AML-193 (cell line): ENCODE measurements at regions not wholly inside any gene's neighbourhood (a gene's known extent, or its start where the extent isn't known, plus 50 kb on each side); places are given as distances from the start of the nearest gene placed in this dataset.

Experiments
- DNase-seq, 2 experiments: peaks; one replicate each; lab custom pipeline; 2025; lab: John Stamatoyannopoulos, UW

DNA sequence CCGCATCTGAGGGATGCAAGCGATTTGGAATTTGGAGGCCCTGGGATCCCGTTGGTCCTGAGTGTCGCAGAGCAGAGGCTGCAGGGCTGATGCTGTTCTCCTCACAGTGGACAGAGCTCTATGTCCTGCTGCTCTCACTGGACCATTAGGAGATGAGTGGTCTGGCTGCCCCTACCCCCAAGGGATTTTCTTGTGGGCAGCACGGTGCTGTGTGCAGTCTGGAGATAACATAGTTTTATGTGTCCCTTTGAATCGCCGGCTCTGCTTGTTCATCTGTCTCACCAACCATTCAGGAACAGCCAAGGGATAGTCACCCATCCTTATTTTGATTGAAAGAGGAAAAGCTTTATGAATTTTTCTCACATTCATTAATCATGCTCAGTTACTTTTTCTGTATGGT, 49.9 kb downstream of the CHRM3 start:
- no peak for DNase-seq

DNA sequence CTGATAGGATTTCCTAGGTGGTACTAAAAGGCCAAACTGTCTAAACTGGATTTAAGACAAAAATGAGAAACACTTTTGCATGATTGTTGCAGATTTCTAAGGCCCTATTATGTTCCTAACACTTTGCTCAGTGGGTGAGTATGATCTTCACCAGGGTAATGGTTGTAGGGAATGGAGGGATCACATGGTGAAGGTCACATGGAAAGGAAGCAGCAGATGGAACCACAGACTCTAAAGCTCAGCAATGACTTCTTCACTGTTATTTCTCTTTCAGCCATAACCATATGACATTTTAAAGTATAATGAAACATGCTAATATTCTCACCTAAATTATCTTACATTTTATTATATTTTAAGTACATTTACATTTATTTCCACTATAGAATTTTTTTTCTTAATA, 51.5 kb downstream of the CHRM3 start:
- no peak for DNase-seq

DNA sequence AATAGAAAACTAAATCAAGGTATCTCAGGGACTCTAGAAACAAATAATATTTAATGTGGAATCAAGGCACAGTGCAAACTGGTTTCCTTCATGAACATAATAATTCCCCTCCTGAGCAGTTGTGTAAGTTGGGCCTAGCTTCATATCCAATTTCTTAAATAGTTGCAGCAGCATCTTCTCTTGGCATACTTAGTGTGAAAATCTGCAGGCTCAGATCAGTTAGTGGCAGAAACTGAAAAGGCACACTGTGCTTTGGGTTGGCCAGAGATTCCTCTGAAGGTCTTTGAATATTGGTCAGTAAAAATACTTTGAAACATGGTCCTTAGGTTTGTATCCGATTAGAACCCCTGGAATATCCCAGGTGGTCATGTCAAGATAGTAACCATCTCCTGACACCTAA, 52.5 kb downstream of the CHRM3 start:
- no peak for DNase-seq

DNA sequence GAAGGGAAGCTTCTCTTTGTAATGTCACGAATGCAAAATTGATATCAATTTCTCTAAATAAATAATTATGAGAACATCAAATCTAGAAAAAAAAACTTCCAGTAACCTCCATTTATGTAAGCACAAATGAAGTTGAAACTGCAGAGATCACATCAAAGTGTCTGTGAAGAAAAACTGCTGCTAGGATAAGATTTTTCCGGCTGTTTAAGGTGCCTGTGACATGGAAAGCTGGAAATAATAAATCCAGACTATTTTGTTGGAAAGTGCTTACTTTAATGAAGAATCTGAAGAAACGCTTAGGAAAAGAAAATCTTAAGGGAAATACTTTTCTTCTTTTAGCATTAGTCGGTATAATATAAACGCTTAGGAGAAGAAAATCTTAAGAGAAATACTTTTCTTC, 57.0 kb downstream of the CHRM3 start:
- DNase-seq = no peak

DNA sequence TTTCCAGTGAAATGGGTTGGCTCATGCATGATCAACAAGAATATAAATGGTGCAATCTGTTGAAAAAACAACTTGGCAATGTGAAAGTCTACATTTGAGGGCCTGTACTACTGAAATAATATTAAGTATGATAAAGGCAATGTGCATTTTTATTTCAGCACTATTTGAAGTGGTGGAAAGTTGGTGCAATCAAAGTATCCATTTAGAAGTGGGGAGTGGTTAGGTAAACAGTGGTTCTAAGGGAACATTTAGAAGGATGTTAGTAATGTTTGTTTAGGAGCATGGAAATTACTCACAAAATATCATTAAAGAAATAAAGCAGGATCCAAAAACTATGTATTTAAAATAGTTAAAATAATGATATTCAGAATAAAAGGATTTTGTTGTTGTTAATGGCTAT, 60.2 kb downstream of the CHRM3 start:
- DNase-seq = no peak

DNA sequence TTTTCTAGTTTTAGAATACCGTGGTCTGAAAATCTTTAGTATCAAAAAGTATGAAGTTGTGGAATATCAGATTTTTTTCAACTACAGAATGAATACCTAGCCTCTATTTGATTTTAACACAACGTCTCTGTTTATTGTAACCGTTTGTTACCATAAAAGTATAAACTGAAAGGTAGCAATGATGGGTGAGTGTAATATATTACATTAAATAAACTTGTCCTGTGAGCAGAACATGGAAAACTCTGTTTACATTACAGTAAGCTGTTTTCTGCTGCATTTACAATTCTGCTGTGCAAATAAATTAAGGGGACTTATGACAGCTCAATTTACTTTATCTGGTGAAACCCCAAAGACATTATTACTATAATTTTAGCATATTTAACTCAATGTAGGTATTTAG, 62.5 kb downstream of the CHRM3 start:
- no peak for DNase-seq

DNA sequence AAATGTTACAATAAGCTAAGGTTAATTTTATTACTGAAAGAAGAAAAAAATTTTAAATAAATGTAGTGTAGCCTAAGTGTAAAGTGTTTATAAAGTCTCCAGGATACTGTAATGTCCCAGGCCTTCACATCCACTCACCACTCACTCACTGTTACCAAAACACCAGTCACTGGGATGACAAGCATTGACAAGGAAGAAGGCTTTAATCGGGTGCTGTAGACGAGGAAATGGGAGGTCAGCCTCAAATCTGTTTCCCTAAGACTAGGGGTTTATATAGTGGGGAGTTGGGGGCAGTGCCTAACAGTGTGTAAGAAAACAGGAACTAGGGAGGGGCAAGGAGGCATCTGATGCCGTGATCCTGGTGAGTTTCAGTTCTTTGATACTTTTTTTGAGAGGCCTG, 69.4 kb downstream of the CHRM3 start:
- DNase-seq = no peak

DNA sequence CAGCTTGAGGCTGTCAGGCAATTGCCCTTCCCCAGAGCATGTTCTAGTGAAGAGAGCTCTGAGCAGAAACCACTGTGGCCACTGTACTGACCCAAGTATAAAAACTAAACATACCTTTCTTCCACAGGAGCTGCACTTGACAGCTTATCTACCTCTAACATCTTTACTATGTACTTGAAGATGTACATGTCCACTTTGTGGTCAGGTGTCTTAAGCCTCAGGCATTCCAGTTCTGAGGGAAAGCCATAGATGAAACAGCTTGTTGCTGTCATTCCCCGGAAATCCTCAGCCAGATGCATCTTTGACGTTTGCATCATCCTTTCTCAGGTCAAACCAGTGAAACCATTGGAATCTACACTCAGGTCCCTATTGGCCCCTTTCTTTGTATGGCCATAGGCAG, 70.4 kb downstream of the CHRM3 start:
- no peak for DNase-seq

DNA sequence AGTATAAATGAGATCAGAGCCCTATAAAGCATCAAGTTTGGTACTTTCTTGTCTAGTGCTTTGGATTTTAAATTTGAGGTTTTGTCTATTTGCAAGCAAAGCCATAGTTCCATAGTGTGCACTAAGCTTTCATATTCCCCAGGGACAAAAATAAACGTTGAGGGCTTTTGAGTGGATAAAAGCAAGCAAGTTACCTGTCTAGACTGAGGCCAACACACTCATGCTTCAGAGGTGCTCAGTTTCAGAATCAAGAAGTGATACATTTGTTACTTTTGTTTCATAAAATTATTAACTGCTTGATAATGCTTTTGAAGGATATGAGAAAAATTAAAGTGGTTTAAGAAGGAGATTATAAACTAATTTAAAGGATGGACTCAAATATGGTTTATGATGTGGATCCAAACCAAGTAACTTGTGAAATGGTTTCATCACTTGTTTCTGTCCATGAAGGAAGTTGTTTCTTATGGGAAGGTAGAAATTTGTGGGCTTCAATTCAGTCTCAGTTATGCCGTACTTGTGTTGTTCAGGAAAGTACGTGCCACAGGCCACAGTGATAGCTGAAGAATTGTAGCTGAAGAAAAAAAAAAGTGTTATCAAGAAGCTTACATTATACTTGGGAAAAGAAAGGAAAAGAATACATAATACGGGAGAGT, 71.2 kb downstream of the CHRM3 start:
- DNase-seq = no peak

DNA sequence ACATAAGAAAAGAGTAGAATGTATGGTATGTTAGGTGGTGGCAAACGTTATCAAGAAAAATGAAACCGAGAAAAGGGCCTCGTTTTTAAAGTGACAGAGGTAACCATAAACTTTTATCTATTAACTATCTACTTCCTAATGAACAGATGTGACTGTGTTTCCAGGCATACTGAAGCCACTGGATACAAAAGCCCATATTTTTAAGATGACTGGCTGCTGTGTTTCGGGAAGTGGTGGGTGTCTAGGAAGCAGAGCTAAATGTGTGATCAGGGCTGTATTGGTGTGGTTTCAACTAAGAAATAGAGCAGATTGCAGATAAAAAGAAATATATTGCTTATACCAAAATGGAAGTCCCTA, 71.8 kb downstream of the CHRM3 start:
- no peak for DNase-seq

DNA sequence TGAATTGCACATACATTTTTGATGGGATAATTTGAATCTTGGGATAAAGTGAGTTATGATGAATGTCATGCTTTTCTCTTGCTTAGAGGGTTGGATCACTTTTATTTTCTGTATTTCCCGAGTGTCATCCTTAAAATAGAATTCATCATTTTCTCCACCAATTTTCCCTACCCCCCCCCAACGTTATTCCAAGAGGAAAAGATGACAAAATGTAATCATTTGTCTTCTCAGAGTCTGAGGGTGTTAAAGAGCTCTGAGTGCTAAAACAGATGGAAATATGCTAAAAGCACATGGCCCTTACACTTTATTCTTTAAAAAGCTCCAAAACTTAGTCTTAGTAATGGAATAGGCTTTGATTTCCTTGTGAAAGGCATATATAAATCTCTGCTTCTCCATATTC, 81.4 kb downstream of the CHRM3 start:
- no peak for DNase-seq

DNA sequence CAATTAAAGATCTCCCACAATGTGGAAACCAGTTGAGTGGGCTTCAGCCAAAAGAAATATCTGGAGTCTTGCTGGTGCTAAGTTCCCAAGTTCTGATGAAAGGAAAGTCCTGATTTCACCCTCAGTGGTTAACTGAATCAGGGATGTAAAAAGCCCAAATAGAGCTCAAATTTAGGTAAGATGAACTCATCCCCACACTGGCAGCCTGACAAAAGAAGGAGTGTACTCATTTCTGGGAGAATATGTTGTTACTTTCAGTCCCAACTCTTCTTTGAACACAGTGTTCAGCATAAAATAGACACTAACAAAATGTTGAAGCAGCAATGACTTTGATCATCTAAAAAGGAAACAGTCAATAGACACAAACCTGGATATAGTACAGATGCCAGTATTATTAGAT, 91.7 kb downstream of the CHRM3 start:
- DNase-seq = no peak

DNA sequence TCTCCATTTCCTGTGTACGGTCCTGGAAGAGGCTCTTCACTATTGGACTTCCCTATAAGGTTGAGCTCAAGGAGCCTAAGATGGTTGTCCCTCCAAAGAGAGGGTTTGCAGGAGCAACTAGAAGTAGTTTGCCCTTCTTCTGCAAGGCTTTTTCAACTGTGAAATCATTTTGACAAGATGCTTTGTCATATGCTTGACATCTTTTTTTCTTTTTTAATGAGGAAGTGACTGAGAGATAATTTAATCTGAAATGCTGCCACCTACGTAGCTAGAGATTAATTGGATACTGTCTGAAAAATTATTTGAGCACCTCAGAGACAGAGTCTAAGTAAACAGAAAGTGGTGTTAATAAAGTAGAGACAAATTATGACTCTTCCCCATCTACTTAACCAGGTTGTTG, 97.0 kb downstream of the CHRM3 start:
- no peak for DNase-seq

DNA sequence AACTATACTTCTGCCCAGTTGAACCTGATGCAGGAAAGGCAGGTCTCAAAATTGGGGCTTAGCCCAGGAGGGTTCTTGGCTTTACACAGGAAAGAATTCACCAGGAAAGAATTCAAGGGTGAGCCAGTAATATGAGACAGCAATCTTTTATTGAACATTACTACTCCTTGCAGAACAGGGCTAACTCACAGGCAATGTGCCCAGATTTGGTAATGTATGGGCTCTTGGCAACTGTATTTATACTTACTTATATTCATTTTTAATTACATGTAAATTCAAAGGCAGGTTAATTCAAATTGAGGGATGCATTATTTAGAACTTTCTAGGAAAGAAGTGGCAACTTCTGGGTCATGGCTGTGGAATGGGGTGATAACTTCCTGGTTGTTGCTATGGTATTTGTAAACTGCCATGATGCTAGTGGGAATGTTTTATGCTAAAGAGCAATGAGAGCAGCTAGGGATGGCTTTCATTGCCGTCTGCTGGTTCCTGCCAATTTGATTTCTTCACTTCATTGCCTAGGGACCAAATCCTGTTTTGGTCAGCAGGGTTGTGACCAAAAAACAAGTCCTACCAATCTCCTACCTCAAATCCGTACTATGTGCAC, 107.5 kb downstream of the CHRM3 start:
- no peak for DNase-seq

DNA sequence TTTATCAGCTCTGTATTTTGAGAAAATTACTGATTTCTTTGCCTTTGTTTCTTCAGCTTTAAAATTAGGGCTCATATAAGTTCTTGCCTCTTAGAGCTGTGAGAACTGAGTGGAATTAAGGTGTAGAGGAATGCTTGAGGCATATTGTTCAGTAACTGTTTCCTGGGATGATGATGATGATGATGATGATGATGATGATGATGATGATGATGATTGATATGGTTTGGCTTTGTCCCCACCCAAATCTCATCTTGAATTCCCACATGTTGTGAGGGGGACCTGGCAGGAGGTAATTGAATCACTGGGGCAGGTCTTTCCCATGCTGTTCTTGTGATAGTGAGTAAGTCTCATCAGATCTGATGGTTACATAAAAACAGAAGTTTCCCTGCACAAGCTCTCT, 118.7 kb downstream of the CHRM3 start:
- DNase-seq = no peak

DNA sequence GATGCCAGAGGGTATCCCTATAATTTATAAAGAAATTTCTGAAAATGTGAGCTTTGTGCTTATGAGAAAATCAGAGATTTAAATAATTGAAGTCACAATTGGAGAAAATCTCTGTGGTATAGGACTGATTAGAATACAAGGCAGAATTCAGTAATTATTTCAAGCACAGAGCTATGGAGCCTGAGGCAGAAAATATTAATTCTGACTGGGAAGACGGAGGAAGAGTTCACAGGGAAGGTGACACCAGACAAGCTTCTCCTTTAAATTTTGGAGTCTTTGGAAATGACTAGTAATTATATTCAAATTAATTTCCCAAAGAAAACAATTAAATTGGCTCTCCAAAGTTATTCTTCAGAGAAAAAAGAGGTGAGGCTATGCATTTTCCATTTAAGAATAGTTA, 121.5 kb downstream of the CHRM3 start:
- DNase-seq = no peak

DNA sequence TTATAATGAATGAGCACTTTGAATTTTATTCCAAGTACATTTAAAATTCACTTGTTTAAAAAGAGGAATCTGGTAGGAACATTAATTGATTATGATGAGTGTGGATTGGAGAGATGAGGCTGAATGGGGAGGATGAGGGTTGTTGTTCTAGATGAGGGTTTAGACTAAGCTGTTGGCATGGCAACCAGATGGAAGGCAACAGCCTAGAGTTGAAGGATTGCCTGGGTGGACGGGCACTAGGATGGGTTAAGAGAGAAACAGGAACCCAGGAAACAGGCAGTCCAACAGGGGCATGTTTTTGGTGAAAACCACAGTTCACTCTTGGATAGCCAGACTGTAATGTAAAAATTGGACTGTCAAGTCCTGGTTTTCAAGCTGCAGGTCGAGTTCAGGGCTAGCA, 125.5 kb downstream of the CHRM3 start:
- DNase-seq = no peak

DNA sequence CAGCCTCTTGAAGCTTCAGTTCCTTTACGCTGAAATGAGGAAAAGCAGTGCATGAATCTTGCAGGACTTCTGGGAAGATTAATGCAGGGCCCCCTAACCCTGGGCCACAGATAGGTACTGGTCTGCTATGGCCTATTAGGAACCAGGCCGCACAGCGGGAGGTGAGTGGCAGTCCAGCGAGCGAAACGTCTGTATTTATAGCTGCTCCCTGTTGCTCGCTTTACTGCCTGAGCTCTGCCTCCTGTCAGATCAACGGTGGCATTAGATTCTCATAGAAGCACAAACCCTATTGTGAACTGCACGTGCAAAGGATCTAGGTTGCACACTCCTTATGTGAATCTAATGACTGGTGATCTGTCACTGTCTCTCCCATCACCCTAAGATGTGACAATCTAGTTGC, 130.2 kb downstream of the CHRM3 start:
- DNase-seq = no peak

DNA sequence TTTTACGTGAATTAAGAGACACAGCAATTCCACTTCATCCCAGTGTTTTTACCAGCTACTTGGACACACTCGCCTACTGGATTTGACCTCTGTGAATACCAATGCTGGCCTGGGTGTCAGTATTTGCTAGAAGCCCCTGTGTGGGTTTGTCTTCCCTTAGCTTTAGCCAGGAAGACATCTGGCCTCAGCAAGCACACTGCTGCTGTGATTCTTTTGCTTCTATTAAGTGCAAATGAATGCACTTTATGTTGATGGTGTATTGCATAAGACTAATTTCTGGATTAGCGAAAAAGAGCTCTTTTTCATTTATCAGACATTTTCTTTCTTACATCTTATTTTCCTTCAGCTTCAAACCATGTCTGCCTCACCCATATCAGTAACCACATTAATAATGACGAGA, 140.0 kb downstream of the CHRM3 start:
- no peak for DNase-seq

DNA sequence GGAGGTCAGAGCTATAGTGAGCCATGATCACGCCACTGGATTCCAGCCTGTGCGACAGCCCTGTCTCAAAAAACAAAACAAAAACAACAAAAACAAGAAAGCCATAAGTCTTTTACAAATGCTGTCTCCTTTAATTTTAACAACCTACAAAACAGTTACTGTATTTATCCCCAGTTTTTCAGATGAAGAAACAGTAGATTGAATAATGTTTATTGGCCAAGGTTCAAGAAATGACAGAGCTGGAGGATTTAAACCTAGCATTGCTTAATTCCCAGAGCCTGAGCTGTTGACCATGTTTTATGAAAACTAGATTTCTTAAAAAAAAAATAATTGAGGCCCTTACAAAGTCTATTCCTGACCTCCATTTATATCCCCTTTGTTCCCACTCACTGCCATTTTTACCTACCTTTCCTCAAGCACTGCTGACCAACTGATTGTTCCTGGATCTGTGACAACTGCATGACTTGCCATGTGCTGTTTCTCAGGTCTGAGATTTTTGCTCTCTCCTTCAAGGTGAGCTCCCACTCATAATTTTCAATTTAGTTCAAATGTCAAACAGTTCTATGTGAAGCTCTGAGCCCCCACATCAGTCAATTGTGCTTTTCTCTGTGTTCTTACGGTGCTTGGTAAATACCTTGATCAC, 140.8 kb downstream of the CHRM3 start:
- no peak for DNase-seq

DNA sequence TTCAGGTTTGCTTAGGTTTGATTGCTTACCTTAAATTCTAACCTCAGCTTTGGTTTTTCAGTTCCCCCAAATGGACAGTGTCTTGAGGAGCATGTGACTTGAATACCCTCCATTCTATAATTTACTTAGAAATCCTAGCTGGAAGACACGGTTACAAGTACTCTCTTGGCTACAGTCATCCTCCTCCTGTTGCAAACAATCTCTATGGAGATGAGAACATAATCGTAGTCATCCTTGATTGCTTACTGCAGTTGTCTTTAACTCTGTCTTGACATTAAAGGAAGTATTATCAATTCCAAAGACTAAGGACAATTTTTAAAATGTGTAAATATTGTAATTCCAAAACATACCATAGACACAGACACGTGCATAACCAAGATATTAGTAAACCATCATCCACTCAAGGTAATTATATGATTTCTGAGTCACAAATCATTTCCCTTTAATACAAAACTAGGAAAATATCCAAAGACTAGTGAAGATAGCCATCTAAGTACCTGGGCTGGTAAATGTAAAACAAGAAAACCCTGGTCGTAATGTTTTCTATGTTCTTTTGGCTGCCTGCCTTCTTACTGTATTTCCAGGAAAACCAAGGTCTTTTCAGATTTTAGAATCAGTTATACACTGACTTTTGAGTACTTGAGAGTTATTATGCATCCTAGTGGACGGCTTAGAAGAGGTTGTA, 149.9 kb downstream of the CHRM3 start:
- no peak for DNase-seq

DNA sequence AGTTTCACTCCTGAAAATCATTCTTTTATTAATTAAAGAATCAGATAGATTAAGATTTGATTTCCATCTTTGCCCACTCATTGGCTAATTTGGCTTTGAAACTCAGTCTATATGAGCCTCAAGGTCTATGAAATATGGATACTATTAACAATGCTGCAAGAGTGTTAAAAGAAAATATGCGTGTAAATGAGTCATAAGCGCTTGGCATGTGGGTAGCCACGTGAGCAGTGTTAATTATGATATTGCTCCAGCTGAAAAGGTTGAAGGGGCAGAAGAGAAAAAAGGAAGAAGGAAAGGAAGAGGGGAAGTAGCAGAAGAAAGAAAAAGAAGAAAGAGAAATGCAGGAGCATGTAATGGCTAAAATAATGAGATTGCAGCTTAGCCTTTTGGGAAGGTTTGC, 151.4 kb downstream of the CHRM3 start:
- no peak for DNase-seq

DNA sequence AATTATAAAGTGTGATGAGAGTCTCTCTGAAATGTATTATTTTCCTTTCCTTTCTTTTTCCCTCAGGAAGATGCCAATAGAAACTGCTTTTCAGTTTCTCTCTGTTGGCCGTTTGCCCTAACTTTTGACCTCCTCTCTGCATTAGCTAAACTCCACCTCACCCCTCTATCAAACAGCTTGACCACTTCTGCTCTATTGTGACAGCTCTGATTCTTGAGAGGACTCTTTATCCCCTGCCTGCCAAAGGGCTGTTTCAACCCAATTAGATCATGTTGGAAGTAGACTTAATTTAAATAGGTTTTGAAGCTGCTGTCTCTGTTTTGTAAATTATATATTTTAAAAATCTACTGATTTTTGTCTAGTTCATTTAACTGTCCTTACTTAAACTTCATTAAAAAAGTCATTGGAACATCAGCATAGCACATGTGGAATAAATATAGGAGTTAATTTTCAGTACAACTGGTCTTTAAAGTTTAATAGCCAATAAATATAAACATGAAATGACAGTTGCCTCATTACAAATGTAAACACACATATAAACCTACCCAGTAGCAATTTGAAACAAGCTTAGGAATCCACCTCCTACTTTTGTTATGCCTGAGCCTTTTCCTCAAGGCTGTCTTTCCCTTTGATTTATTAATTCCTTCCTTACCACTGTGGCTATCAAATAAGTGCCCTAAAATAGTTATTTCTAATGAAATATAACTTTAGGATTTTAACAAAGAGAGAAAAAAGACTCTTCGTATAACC, 152.0 kb downstream of the CHRM3 start:
- DNase-seq = no peak
